Heart left ventricle (tissue), 13 donors: ENCODE measurements at regions not wholly inside any gene's neighbourhood (a gene's known extent, or its start where the extent isn't known, plus 50 kb on each side); places are given as distances from the start of the nearest gene placed in this dataset.

Experiments
- POLR2A ChIP-seq, 2 donors: fragments of 450-650 bp; IDR thresholded peaks; one replicate each; pipeline ENCODE4 v1.6.1; 2017; ENCODE audit warnings: antibody characterized with exemption in 2 of 2, mild to moderate bottlenecking in 2 of 2, moderate library complexity in 2 of 2
- TF ChIP-seq, protein P1 (sequence below), 12 donors: fragments of 200-600 bp; sonication (generic) in 4 of 12; IDR thresholded peaks; one replicate each; pipeline versions ENCODE4 v1.5.0 to v1.8.0; 2018 to 2022; ENCODE audit warnings: antibody characterized with exemption in 12 of 12, mild to moderate bottlenecking in 5 of 12
- donor health status: ischemic (EF 13 %, LVEDD 7.1; RV severe dilation, severe dysfunction).
- donor health status: DM: no; HTN: yes; CAD: no.
- donor health status: DM: no; HTN: no; CAD: no.
- donor health status: ischemic (EF 25% LVEDD 6.9; RV normal size, moderate dysfunction).
- donor health status: ischemic (EF 25% LVEDD 5.7; RV mildly dilated, moderate dysfunction).
- donor health status: ischemic (EF 35%, LVEDD 5.7; RV mildly dilated, moderate dysfunction).
- donor health status: nonischemic (EF 11% LVEDD 7.7; RV severe dilation, severe dysfunction).
- donor health status: DM: yes; HTN: yes; CAD: no.
- donor health status: PGD.
- donor health status: ischemic (EF 29% LVEDD 5.4; RV normal size, mild dysfunction).
- donor health status: nonischemic (EF 23%, LVEDD 6.1; RV moderate dilation, normal function).

- TF ChIP-seq, protein P1, sequence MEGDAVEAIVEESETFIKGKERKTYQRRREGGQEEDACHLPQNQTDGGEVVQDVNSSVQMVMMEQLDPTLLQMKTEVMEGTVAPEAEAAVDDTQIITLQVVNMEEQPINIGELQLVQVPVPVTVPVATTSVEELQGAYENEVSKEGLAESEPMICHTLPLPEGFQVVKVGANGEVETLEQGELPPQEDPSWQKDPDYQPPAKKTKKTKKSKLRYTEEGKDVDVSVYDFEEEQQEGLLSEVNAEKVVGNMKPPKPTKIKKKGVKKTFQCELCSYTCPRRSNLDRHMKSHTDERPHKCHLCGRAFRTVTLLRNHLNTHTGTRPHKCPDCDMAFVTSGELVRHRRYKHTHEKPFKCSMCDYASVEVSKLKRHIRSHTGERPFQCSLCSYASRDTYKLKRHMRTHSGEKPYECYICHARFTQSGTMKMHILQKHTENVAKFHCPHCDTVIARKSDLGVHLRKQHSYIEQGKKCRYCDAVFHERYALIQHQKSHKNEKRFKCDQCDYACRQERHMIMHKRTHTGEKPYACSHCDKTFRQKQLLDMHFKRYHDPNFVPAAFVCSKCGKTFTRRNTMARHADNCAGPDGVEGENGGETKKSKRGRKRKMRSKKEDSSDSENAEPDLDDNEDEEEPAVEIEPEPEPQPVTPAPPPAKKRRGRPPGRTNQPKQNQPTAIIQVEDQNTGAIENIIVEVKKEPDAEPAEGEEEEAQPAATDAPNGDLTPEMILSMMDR (IDR thresholded peaks at IDR 0.05), result no peak
- TF ChIP-seq POLR2A (IDR thresholded peaks at IDR 0.05), result no peak
These were observed 212.5 kb upstream of the HDAC9 start for GRCh38 chr7:18283045-18283444.
